NB4 (cell line): ENCODE measurements at regions not wholly inside any gene's neighbourhood (a gene's known extent, or its start where the extent isn't known, plus 50 kb on each side); places are given as distances from the start of the nearest gene placed in this dataset.
A peak's percentile ranks its signal among the peaks of the same experiment; 100 is the strongest.

Experiments
- DNase-seq: peaks from one replicate; pipeline ENCODE4 v3.0.0; 2010; ENCODE audit warnings: low read depth
- H3K4me3 ChIP-seq: one replicate; pipeline ENCODE4 v1.5.1; 2011; ENCODE audit warnings: mild to moderate bottlenecking, low read depth, low read length, moderate library complexity
- CTCF ChIP-seq: IDR thresholded peaks from one replicate; pipeline ENCODE4 v1.5.1; 2012; ENCODE audit warnings: low read depth, low read length
- MAX ChIP-seq: IDR thresholded peaks from 2 replicates; pipeline ENCODE4 v1.6.1; 2011; ENCODE audit warnings: low read depth, low read length
- MYC ChIP-seq: IDR thresholded peaks from 2 replicates; pipeline ENCODE4 v1.6.1; 2011; ENCODE audit warnings: low read depth, low read length
- POLR2A ChIP-seq: IDR thresholded peaks from 2 replicates; pipeline ENCODE4 v1.6.1; 2011; ENCODE audit warnings: mild to moderate bottlenecking; ENCODE audit not compliant: insufficient read length; ENCODE audit errors: extremely low read depth

- peak; percentile 63 for DNase-seq
- no peak overlapping the region for H3K4me3 ChIP-seq
- no peak for TF ChIP-seq CTCF
- no peak for TF ChIP-seq MAX
- no peak for TF ChIP-seq MYC
- TF ChIP-seq POLR2A, result no peak
Observed at GRCh38 chr12:124484526-124484953, 82.9 kb downstream of the NCOR2 start.

GRCh38 chr12:124484067-124484466 is 83.3 kb downstream of the NCOR2 start:
- no peak for DNase-seq
- no peak for TF ChIP-seq CTCF
- TF ChIP-seq MAX, result no peak
- no peak for TF ChIP-seq POLR2A
- TF ChIP-seq MYC, result no peak

GRCh38 chr12:124482901-124483799 is 84.3 kb downstream of the NCOR2 start:
- H3K4me3 ChIP-seq, result no peak overlapping the region
- TF ChIP-seq MYC (no peak), MAX (no peak), CTCF (no peak), POLR2A (no peak)
- no peak for DNase-seq

More at GRCh38 chr12:124484067-124484466, 83.3 kb downstream of the NCOR2 start:
- no peak overlapping the region for H3K4me3 ChIP-seq

GRCh38 chr12:124482567-124482893 is 84.9 kb downstream of the NCOR2 start:
- no peak overlapping the region for H3K4me3 ChIP-seq
- no peak for DNase-seq
- no peak for TF ChIP-seq MYC
- no peak for TF ChIP-seq CTCF
- no peak for TF ChIP-seq MAX
- no peak for TF ChIP-seq POLR2A

- no peak for DNase-seq
- TF ChIP-seq MYC (no peak), CTCF (no peak), POLR2A (no peak), MAX (no peak)
- H3K4me3 ChIP-seq, result no peak overlapping the region
Observed at GRCh38 chr12:124481772-124482566, 85.4 kb downstream of the NCOR2 start.
